Head of caudate nucleus (tissue), 42 donors: ENCODE measurements at regions not wholly inside any gene's neighbourhood (a gene's known extent, or its start where the extent isn't known, plus 50 kb on each side); places are given as distances from the start of the nearest gene placed in this dataset.
"Not testable (repeated sequence)": the region's sequence is repeated elsewhere in the genome, so short reads cannot be mapped to it uniquely, and the experiment has no call there.

Source experiments
- DNase-seq, 42 donors: peaks; one replicate each; pipeline versions ENCODE4 v3.0.0 to v3.0.0-alpha.2; 2020 to 2021; ENCODE audit warnings: mixed read lengths in 7 of 42
- intact Hi-C: fragments of 100-400 bp; cut with DNase I; formaldehyde crosslinking; loops from one replicate; pipeline ENCODE4 v1.15.0; 2022

DNA sequence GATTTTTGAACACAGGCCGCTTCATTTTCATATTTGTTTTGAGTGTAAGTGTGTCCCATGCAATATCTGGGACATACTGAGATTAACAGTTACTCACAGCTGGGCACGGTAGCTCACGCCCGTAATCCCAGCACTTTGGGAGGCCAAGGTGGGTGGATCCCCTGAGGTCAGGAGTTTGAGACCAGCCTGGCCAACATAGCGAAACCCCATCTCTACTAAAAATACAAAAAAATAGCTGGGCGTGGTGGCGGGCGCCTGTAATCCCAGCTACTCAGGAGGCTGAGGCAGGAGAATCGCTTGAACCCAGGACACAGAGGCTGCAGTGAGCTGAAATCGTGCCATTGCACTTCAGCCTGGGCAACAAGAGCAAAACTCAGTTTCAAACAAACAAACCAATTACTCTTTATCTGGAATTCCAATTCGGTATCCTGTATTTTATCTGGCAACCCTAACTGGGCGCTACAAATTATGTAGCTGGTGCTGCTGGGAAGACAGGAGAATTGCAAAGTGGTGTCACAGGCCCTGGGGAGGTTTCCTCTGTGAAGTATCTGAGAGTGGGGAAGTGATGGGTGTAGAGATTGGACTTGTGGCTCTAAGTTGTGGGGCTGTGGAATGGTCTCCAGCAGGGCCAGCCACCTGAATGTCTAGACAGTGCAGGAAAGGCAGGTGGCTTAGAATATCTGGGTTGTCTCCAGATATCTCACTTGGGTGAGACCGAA is 73.3 kb upstream of the SPRY4 start:
- intact Hi-C loops, DNase-seq: not testable (repeated sequence)

DNA sequence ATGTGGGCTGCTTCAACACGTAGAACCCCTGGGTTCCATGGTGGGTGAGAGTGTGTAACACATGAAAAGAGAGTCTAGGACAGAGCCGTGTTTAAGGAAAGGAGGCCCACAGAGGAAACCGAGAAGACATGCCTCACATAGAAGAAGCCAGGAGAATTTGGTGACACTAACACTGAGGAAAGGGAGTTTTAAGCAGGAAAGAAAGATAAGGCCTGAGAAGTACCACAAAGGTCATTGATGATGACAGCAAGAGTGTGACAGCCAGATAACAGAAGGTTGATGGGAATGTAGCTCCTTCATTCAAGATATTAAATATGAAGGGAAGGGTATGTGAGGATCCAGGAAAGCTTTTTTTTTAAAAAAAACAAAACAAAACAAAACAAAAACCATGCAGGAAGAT is 72.4 kb upstream of the SPRY4 start:
- no peak for DNase-seq
- intact Hi-C loops, result no loop called here

DNA sequence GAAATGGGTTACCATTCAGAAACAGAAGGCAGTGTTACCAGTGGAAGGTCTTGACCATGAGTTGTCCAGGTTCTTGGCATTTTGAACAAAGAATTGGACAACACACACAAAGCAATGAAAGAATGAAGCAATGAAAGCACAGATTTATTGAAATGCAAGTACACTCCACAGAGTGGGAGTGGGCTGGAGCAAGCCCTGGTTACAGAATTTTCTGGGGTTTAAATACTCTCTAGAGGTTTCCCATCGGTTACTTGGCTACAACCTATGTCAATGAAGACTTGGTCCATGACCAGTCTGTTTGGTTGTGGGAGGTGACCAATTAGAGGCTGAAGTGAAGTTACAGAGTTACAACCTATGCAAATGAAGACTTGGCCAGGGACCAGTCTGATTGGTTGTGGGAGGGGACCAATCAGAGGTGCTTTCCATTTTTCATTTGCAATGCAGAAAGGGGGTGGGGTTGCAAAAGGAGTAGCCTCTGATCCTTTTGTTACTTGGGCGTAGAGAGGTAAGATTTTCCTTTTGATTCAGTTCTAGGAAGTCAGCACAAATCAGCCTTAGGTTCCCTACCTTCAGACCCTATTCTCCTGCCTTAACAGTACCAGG is 71.7 kb upstream of the SPRY4 start:
- intact Hi-C loops, result no loop called here
- no peak for DNase-seq

DNA sequence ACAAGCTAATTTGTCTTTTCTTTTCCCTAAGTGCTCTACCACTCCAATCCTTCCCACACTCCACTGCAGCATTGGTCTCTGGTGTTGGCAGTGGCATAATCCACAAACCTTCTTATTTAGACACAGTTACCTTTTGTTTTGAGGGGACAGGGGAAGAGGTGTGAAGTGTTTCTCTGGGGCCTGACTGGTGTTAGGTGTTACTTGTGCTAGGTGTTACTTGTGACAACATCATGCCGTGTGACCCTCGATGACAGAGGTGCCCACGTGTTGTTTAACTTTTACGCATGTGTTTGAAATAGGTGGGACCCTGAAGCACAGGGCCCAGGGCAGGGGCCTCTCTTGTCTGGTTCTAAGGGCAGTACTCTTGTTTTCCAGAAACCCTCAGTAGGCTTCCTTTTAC is 70.5 kb upstream of the SPRY4 start:
- no peak for DNase-seq
- intact Hi-C loops, result no loop called here

DNA sequence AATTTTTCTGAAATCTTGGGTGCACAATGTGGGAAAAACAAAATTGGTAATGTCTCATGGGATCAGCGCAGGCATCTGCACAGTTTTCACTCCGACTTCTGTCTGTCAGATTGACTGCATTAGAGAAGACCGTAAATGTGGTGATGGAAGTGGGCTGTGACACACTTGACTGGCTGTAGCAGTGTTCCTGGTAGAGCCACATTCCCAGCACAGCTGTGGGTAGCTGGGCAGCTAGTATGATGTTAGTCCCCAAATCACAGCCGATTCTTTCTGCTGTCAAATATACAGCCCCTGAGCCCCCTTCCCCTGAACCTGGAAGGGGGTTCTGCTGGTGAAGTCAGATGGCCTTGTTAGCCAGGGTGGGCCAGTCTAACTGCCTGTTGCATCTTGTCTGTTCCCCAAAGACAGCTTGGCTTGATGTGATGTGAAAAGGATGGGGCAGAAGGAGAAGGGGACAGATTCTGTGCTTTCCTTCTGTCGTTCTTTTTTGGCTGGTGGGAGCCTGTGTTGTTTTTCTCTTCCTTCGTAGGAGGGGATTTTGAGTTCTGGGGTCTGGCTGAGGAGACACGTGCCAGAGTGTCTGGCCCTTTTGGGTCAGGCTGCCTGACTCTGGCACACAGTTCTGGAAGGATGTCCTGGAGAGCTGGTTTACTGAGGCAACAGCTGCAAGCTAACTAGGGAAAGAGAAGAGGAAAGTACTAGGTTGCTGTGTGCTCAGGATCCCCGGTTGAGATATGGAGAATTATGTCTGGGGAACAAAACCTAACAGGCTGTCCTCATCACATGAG is 66.4 kb upstream of the SPRY4 start:
- intact Hi-C loops, result no loop called here
- DNase-seq, result no peak

DNA sequence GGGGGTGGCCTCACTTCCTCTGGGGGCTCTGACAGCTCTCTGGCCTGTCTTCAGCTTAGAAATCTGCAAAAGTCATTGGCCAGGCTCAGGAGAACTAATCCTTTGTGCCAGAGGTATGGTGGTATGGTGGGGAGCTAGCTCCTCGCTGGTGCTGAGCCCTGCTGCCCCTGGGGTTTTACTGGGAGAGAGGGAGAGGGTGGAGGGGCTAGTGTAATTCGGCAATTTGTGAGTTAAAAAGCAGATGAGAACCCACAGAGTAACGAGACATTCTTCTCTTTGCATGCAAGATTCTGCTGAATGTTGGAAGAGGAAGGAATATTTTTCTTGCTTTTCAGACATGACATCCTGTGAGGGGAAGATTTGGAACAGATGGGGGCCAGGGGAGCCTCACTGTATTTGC is 65.5 kb upstream of the SPRY4 start:
- DNase-seq, result no peak
- intact Hi-C loops, result no loop called here

DNA sequence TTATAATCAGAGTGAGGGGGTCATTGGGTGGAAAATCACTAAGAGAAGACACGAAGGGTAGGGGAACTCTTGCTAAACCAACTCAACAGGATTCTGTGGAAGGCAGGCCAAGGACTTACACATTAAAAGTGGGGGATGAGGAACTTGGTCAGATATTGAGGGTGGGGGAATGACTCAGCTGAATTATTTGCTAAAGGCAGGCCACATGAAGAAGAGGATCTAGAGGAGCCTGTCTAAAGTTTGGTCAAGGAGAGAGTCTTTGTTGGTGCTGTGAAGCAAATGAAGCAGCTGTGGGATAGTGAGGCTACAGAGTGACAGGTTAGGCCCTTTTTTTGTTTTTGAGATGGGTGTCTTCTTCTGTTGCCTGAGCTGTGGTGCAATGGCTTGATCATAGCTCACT is 63.9 kb upstream of the SPRY4 start:
- intact Hi-C loops, result no loop called here
- no peak for DNase-seq

DNA sequence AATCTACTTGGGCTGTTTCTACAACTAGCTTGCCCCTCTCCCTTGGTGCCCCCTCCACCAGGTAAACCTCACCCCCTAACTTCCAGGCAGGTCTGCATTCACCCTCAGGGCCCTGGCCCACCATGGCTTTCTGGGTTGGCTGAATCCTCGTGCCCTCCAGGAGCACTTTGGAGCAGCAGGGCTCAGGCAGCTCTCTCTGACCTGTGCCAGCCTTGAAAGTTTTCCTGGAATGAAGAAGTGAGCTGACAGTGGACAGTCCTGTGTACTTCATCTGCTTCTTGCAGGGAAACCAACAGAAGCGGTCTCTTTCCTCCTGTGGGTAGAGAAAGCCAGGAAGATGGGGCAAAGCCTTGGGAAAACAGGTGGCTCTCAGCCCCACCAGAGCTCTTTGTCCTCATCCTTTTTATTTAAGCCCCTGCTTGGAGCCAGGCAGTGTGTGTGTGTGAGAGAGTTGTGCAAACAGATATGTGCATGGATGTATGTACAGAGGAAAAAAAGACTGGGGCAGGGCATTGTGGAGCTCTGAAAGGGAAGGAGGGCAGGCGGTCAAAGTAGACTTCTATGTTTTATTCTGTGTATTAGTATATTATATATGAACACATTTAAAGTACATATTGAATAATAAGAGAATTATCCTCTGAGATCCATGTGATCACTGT is 62.3 kb upstream of the SPRY4 start:
- no peak for DNase-seq
- intact Hi-C loops, result no loop called here

DNA sequence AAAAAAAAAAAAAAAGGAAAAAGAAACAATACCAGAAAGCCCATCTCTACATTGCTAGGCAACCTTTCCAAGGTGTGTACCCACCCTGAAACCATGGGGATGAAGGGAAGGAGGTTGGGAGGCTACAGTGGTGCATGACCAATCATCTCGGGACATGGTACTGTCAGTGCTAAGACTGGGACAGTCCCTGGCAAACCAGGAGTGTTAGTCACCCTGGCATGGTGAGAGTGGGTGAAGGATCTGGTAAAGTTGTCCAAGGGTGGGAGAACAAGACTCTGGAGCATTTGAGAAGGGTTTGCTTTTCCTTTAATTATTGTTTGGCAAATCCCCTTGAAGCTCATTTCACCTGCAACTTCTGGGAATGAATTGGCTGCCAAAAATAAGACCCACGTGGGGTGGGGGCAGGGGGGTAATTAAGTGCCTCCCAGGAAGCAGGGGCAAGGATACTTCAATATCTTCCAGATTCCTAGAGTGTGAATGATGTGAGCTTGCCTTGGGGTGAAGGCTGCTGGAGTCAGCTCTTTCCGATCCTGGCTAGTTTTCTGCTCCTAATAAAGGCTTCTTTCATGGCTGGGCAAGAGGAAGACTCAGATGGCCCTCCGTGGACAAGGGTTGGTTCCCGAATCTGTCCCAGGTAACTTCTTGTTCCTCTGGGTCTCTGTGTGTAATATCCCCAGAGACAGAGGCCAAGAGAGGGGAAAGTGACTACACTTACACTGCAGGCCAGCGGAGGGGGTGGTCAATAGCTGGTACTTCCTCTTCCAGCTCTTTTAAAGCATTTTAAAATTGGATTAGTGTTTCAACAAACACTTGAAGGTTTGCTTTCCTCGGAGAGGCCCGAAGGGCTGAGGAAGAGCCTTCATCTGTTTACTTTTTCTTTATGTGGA is 61.6 kb upstream of the SPRY4 start:
- intact Hi-C loops, result no loop called here
- DNase-seq, result no peak

DNA sequence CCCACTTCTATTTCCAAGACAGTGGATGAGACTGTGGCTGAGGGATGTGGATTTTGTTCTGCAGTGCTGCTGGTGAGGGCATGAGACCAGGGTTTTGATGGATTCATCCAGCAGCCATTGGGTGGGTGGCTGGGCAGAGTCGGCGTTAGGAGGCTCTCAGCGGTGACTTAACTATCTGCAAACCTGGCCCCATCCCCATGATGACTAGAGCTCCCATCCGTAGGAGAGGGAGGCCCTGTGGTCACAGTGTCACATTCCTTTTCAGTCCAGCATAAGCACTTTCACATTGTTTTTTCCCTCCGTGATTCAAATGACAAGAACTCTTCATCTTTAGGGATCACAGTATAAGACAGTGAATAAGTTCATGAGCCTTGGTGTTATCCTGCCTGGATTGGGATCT is 60.4 kb upstream of the SPRY4 start:
- DNase-seq, result no peak

DNA sequence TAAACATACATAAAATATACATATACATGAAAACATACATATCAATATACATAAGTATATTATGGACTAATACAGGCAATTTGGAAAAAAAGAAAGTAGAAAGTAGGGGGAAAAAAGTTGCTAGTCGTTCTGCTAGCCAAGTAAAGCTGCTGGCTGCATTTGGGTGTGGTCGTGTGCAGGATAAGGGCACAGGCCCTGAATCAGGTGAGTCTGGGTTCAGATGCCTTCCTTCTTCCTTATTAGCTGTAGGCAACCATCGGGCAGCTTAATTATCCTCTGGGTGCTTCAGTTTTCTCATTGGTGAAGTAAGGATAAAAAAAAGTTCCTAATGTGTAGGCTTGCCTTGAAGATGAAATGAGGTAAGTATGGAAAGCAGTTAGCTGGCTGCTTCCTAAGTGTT is 59.2 kb upstream of the SPRY4 start:
- intact Hi-C loops, result no loop called here
- DNase-seq, result no peak

More for the DNA sequence above, 60.4 kb upstream of the SPRY4 start:
- intact Hi-C loops, result no loop called here

DNA sequence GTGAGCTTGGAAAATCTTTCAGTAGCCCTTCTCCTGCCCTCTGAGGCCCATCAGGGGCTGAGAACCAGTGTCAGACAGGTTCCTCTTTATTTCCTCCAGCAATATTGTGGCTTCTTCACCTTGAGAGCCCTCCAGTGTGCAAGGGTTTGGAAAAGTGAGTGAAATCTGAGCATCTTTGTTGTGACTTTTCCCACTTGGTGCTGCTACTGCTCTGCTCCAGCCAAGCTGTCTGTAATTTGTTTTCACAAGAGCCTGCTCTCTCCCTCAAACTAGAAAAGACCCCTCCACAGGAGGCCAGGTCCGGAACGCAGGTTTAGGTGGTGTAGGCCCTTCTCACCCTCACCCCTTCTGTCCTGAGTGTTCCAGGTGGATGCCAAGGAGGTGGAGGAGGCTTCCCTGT is 57.4 kb upstream of the SPRY4 start:
- no peak for DNase-seq
- intact Hi-C loops, result no loop called here

DNA sequence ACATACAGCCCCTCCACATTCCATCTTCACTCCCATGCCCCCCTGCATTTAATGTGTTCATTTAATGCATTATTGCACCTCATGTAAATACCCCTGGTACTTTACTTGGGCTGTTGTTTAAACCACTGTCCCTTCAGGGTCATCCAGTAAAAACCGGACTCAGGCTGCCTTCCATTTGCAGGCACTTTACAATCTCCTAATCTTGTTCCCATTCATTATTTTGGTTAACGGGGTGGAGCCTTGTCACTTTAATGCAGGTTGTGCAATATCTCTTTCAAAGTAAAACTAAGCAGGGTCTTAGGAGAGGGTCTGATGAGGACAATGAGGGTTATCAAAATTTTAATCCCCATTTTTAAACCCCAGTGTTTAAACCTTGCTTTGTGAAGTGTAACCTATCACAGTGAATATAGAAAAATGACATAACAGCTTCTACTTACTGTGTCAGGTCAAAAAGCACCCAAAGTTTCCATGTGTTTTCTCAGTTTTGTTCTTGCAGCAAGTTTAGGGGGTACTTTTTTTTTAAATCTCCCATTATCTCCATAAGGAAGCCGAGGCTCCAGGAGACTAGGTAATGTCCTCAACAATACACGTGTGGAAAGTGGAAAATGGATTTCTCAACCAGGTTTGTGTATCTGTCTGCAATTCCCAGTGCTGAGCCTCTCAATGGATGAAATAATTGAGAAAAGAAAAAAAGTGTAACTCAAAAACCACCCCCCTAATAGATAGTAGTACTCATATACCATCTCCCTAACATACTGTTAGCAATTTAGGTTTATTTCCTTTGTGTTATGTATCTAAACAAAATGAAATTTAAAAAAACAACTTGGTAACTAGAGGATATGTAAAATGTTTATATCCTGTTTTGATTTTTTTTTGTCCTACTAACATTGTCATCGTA is 54.2 kb upstream of the SPRY4 start:
- intact Hi-C loops, result no loop called here
- DNase-seq, result no peak

DNA sequence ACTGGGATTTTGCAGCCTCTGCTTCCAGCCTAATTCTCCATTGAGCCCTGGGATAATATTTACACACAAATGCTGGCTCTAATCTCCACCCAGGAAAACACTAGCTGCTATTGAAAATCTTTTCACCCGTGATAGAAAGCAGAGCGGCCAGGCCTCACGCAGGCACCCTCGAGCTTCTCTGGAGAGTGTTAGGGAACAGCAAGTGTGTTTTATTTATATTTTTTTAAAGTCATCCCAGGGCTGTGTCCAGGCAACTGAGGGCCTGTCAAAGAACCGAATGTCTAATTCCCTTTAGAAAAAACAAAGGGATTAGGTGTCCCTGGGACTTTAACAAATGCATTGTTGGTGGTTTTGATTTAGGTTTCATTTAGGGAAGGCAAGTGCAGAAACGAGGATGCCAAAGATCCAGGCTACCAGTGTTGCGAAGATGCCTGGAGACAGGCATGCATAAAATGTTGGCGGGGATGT is 51.2 kb upstream of the SPRY4 start:
- no peak for DNase-seq
- intact Hi-C loops, result no loop called here
